A673 (cell line): ENCODE measurements at regions not wholly inside any gene's neighbourhood (a gene's known extent, or its start where the extent isn't known, plus 50 kb on each side); places are given as distances from the start of the nearest gene placed in this dataset.

Experiments used
- CTCF ChIP-seq: fragments of 300-800, 200-600 bp; sonication (generic); conservative IDR thresholded peaks from 2 replicates; pipeline ENCODE4 v1.5.1; 2017; ENCODE audit warnings: low read depth, mild to moderate bottlenecking, antibody characterized with exemption, low read length, moderate library complexity, mixed read lengths
- EZH2 ChIP-seq: fragments of 200-600 bp; sonication (generic); IDR thresholded peaks from 2 replicates; pipeline ENCODE4 v1.6.1; 2017; ENCODE audit warnings: borderline replicate concordance, low read depth, mild to moderate bottlenecking, mixed read lengths, antibody characterized with exemption, low read length; ENCODE audit not compliant: poor library complexity, severe bottlenecking

GRCh38 chr3:160055659-160056058, 67.0 kb downstream of the IL12A start:
- TF ChIP-seq CTCF, result no peak
- TF ChIP-seq EZH2, result no peak
